Testis (tissue), 2 donors: ENCODE measurements at regions not wholly inside any gene's neighbourhood (a gene's known extent, or its start where the extent isn't known, plus 50 kb on each side); places are given as distances from the start of the nearest gene placed in this dataset.

ENCODE experiments used
- DNase-seq: peaks from one replicate; pipeline ENCODE4 v3.0.0-alpha.2; 2019
- H3K27ac ChIP-seq, 2 donors: fragments of 200-600 bp; sonication (generic); one replicate each; pipeline ENCODE4 v1.5.1; 2019
- H3K27me3 ChIP-seq: fragments of 200-600 bp; sonication (generic); one replicate; pipeline ENCODE4 v1.5.1; 2019
- H3K36me3 ChIP-seq: fragments of 200-600 bp; sonication (generic); one replicate; pipeline ENCODE4 v1.5.1; 2017; ENCODE audit warnings: low read depth; ENCODE audit errors: missing control alignments
- H3K4me1 ChIP-seq: fragments of 200-600 bp; sonication (generic); one replicate; pipeline ENCODE4 v1.5.1; 2019
- H3K4me3 ChIP-seq, 2 donors: fragments of 200-600 bp; sonication (generic); one replicate each; pipeline ENCODE4 v1.5.1; 2017 to 2019
- H3K9me3 ChIP-seq: fragments of 200-600 bp; sonication (generic); one replicate; pipeline ENCODE4 v1.5.1; 2017
- POLR2A ChIP-seq: fragments of 450-650 bp; IDR thresholded peaks from one replicate; pipeline ENCODE4 v1.6.1; 2017; ENCODE audit warnings: antibody characterized with exemption, mild to moderate bottlenecking, moderate library complexity
- WGBS, 2 donors: methylation state at CpG; one replicate each; pipeline ENCODE4 v1.1.5; 2018; 5-methylcytosine and 5-hydroxymethylcytosine counted together
- intact Hi-C: fragments of 100-400 bp; cut with DNase I; formaldehyde crosslinking; loops from one replicate; pipeline ENCODE4 v1.15.1; 2023; ENCODE audit warnings: low total_unique reads
- TF ChIP-seq, protein P1 (sequence below), 3 experiments: fragments of 450-650 bp in 2 of 3; fragments of 200-600 bp in 1 of 3; sonication (generic) in 1 of 3; IDR thresholded peaks; one replicate each; pipeline ENCODE4 v1.5.1; 2016 to 2019; ENCODE audit warnings: antibody characterized with exemption in 3 of 3, mild to moderate bottlenecking in 2 of 3, moderate library complexity in 1 of 3

DNA sequence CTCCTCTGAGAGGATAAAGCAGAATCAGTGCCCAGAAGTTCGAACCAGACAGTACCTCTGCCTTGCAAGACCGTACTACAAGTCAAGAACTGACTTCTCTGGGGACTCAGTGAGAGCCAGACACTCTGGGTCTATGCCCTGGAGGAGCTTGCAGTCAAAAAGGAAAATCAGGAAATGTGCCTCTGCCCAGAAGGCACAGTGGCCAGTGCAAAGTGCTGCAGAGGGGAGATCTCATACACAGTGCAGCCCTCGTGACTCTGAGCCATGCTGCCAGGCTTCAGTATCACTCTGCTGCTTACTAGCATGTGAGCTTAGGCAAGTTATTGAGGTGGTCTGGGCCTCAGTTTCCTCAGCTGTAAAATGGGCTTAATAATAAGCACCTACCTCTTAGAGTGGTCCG is 144.0 kb upstream of the NPY start:
- no peaks in the 10 kb centered on the region for H3K9me3 ChIP-seq
- H3K4me3 ChIP-seq: no peak overlapping the region
- H3K4me1 ChIP-seq: no peaks in the 10 kb centered on the region
- whole genome bisulfite sequencing, 2 donors: 67 to 77% methylated on average over 3 to 4 of the region's 4 CpGs
- intact Hi-C loops: no loop called here
- no peak for DNase-seq
- H3K27me3 ChIP-seq: no peaks in the 10 kb centered on the region
- H3K27ac ChIP-seq: no peak overlapping the region
- no peaks in the 10 kb centered on the region for H3K36me3 ChIP-seq
- no peak for TF ChIP-seq POLR2A
- TF ChIP-seq, protein P1, sequence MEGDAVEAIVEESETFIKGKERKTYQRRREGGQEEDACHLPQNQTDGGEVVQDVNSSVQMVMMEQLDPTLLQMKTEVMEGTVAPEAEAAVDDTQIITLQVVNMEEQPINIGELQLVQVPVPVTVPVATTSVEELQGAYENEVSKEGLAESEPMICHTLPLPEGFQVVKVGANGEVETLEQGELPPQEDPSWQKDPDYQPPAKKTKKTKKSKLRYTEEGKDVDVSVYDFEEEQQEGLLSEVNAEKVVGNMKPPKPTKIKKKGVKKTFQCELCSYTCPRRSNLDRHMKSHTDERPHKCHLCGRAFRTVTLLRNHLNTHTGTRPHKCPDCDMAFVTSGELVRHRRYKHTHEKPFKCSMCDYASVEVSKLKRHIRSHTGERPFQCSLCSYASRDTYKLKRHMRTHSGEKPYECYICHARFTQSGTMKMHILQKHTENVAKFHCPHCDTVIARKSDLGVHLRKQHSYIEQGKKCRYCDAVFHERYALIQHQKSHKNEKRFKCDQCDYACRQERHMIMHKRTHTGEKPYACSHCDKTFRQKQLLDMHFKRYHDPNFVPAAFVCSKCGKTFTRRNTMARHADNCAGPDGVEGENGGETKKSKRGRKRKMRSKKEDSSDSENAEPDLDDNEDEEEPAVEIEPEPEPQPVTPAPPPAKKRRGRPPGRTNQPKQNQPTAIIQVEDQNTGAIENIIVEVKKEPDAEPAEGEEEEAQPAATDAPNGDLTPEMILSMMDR (IDR thresholded peaks at IDR 0.05): no peak

DNA sequence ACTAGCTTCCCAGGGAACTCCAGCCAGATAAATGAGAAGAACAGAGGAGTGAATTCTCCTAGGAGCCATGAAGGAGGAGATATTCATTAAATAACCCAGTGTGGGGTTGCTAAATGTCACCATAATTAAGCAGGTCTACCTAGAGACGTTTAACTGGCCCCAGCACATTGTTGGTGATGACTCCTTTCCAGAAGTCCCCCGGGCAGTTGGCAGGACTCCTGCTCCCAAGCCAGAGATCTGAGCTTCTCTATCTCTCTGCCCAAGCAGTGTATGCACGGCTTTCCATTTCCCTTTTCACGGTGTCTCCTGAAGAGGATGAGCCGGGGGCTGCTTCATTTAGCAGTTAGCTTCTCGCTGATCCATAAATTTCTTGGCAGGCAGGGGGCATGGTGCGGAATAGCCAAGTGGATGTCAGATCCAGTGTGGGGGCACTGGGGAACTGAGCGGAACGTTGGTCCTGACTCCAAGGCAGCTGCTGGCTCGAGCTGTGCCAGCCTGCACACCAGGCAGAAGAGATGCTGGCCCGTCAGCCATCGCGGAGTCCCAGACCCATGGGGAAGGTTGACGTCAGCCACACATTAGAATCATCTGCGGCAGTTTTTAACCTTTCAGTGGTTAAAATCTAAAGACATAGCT is 142.0 kb upstream of the NPY start:
- Histone ChIP-seq H3K36me3 (no peaks in the 10 kb centered on the region), H3K4me3 (no peak overlapping the region), H3K27me3 (no peaks in the 10 kb centered on the region), H3K27ac (no peak overlapping the region), H3K9me3 (no peaks in the 10 kb centered on the region), H3K4me1 (no peaks in the 10 kb centered on the region)
- intact Hi-C loops: no loop called here
- no peak for TF ChIP-seq POLR2A
- TF ChIP-seq, protein P1 (IDR thresholded peaks at IDR 0.05): no peak
- WGBS, 2 donors: 49 to 64% methylated on average over 10 to 15 of the region's 15 CpGs
- DNase-seq: no peak

DNA sequence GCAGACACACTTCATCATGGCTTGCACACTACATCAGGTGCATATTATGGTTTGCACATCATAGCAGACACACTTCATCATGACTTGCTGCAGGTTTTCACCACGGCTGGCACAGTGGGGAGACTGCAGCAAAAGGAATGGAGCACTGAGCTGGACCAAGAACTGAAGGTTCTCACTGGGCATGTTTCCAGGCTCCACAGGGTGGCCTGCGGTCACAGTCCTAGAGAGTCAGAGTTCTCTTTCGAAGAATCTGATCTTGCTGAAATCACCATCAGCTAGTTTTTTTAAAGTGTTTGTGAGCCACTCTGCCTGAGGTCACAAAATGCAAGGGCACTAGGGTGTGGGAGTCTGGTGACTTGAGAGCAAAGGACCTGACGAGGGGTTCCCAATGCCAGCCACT is 140.4 kb upstream of the NPY start:
- Histone ChIP-seq H3K27ac (no peak overlapping the region), H3K36me3 (no peaks in the 10 kb centered on the region), H3K27me3 (no peaks in the 10 kb centered on the region), H3K9me3 (no peaks in the 10 kb centered on the region), H3K4me3 (no peak overlapping the region), H3K4me1 (no peaks in the 10 kb centered on the region)
- WGBS, 2 donors: 84 to 85% methylated on average over 4 of the region's 4 CpGs
- intact Hi-C loops: no loop called here
- no peak for DNase-seq
- no peak for TF ChIP-seq POLR2A

DNA sequence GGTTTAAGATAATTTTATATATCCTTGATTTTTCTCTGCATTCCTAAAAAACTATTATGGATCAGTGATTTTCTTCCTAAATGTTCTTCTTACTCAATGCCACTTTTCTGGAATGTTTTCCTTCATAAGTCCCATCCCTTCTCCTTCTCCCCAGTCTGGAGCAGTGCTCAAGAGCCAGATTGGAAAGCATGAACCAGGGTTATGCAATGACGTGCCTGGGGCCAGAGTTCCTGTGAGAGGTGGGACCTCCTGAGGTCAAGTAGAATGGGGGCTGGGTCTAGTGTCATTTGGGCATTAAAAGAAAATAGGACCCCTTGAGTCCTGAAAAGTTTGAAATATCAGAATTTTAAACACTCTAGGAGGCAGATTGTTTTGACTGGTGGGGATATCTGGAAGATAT is 132.0 kb upstream of the NPY start:
- no peak for TF ChIP-seq POLR2A
- TF ChIP-seq, protein P1 (IDR thresholded peaks at IDR 0.05): no peak
- no peak overlapping the region for H3K27ac ChIP-seq
- 50 to 62% methylated on average over 1 of the region's 1 CpG for WGBS, 2 donors
- H3K4me3 ChIP-seq: no peak overlapping the region
- no peaks in the 10 kb centered on the region for H3K9me3 ChIP-seq
- no peaks in the 10 kb centered on the region for H3K36me3 ChIP-seq
- no peak for DNase-seq
- no peaks in the 10 kb centered on the region for H3K4me1 ChIP-seq
- intact Hi-C loops: no loop called here
- no peaks in the 10 kb centered on the region for H3K27me3 ChIP-seq

DNA sequence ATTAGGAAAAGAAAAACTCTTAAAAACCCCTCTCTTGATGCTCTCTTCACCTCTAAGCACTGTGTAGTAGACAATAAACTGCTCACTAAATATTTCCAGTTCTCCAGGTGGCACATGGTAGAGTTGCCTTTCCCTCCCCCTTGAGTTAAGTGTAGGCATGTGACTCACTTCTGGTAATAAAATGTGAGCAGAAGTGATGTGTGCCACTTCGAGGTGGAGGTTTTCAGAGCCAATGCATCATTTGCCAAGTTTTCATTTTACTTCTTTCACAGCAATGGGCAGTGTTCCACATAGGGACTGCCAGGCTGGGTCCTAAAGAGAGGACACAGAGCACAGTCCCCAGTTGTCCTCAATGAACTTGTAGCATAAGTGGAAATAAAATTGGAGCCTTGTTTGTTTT is 131.6 kb upstream of the NPY start:
- no peak overlapping the region for H3K27ac ChIP-seq

More for the DNA sequence above, 131.6 kb upstream of the NPY start:
- Histone ChIP-seq H3K36me3 (no peaks in the 10 kb centered on the region), H3K4me1 (no peaks in the 10 kb centered on the region), H3K9me3 (no peaks in the 10 kb centered on the region), H3K27me3 (no peaks in the 10 kb centered on the region), H3K4me3 (no peak overlapping the region)
- DNase-seq: no peak
- intact Hi-C loops: no loop called here
- no peak for TF ChIP-seq POLR2A
- TF ChIP-seq, protein P1 (IDR thresholded peaks at IDR 0.05): no peak
- 40 to 70% methylated on average over 1 of the region's 1 CpG for WGBS, 2 donors
